ENCODE measurements at regions not wholly inside any gene's neighbourhood (a gene's known extent, or its start where the extent isn't known, plus 50 kb on each side); places are given as distances from the start of the nearest gene placed in this dataset.

GRCh38 chr14:97368049-97368448, 570.9 kb downstream of the VRK1 start:
- no peak overlapping the region for H3K27ac ChIP-seq
- TF ChIP-seq, protein P1, sequence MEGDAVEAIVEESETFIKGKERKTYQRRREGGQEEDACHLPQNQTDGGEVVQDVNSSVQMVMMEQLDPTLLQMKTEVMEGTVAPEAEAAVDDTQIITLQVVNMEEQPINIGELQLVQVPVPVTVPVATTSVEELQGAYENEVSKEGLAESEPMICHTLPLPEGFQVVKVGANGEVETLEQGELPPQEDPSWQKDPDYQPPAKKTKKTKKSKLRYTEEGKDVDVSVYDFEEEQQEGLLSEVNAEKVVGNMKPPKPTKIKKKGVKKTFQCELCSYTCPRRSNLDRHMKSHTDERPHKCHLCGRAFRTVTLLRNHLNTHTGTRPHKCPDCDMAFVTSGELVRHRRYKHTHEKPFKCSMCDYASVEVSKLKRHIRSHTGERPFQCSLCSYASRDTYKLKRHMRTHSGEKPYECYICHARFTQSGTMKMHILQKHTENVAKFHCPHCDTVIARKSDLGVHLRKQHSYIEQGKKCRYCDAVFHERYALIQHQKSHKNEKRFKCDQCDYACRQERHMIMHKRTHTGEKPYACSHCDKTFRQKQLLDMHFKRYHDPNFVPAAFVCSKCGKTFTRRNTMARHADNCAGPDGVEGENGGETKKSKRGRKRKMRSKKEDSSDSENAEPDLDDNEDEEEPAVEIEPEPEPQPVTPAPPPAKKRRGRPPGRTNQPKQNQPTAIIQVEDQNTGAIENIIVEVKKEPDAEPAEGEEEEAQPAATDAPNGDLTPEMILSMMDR (conservative IDR thresholded peaks at IDR 0.05): no peak
- TF ChIP-seq ZFX (IDR thresholded peaks at IDR 0.05): no peak

DNA sequence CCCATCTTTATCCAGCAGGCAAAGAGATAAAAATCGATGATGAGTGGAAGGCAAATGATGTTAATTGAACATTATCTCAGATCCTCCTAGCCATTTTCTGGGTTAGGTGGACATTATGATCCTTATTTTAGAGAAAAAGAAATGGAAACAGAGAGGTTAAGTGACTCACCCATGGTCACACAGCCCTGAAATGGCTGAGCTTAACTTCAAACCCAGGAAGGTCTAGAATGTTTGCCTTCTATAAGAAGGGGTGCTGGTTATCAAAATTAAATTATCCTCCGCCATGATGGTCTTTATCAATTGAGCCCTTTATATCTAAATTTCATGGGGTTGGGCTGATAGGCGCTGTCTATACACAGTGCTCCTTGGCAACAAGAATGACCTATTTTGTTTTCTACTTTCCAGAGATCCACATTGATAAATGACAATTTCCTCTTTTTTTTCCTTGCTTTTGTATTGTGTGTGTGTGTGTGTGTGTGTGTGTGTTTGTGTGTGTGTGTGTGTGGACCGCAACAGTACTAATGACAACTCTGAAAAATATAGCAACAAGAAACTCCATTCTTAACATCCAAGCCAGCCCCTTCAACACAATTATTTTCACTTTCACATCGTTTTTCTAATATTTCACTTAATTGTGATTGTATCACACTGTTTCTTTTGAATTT, 571.9 kb downstream of the VRK1 start:
- TF ChIP-seq, protein P1 (conservative IDR thresholded peaks at IDR 0.05): no peak
- no peak for TF ChIP-seq ZFX (IDR thresholded peaks at IDR 0.05)
- no peak overlapping the region for H3K27ac ChIP-seq

DNA sequence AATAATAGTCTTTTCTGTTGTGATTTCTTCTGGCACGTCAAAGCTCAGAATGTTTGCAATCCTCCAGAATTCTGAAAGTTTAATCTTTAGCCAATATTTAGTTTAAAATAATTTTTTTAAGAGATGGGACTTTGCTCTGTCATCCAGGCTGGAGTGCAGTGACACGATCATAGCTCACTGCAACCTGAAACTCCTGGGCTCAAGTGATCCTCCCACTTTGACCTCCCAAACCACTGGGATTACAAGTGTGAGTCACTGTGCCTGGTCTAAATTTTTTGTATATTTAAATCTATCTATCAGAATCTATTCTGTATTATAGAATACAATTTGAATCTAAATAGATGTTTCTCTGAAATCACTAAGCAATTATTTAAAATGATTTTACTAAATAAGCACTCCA, 572.7 kb downstream of the VRK1 start:
- no peak overlapping the region for H3K27ac ChIP-seq
- no peak for TF ChIP-seq ZFX (IDR thresholded peaks at IDR 0.05)
- TF ChIP-seq, protein P1 (conservative IDR thresholded peaks at IDR 0.05): no peak

DNA sequence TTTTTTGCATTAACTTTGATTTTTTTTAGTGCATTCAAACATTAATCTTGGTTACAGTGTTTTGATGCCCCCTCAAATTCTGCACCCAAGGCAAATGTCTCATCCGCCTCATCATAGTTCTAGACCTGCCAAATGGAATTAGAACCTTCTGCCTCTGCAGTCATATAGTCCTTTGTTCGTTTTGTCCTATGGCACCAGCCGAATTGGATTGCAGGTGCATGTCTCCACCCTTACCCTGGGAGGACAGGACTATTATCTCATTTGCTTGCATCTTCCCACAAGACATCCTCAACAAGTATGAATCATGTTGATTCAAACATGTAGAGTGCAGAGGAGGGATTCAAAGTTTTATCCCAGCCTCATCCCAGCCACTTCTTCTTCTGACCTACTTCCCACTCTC, 579.1 kb downstream of the VRK1 start:
- TF ChIP-seq ZFX (IDR thresholded peaks at IDR 0.05): no peak
- TF ChIP-seq, protein P1 (conservative IDR thresholded peaks at IDR 0.05): no peak
- no peak overlapping the region for H3K27ac ChIP-seq

GRCh38 chr14:97377550-97377949, 580.4 kb downstream of the VRK1 start:
- TF ChIP-seq, protein P1 (conservative IDR thresholded peaks at IDR 0.05): no peak
- TF ChIP-seq ZFX (IDR thresholded peaks at IDR 0.05): no peak
- no peak overlapping the region for H3K27ac ChIP-seq

- TF ChIP-seq ZFX (IDR thresholded peaks at IDR 0.05): no peak
- TF ChIP-seq, protein P1 (conservative IDR thresholded peaks at IDR 0.05): no peak
- H3K27ac ChIP-seq: no peak overlapping the region
These were observed 581.9 kb downstream of the VRK1 start for GRCh38 chr14:97379091-97379531.

GRCh38 chr14:97380539-97380941, 583.4 kb downstream of the VRK1 start:
- TF ChIP-seq ZFX (IDR thresholded peaks at IDR 0.05): no peak
- TF ChIP-seq, protein P1 (conservative IDR thresholded peaks at IDR 0.05): no peak

More at GRCh38 chr14:97380539-97380941, 583.4 kb downstream of the VRK1 start:
- no peak overlapping the region for H3K27ac ChIP-seq
